GM12875 (cell line): ENCODE measurements at regions not wholly inside any gene's neighbourhood (a gene's known extent, or its start where the extent isn't known, plus 50 kb on each side); places are given as distances from the start of the nearest gene placed in this dataset.

Source experiments
- H3K4me3 ChIP-seq: one replicate; pipeline ENCODE4 v1.5.1; 2011; ENCODE audit warnings: low read depth, low read length, control low read depth
- TF ChIP-seq, protein P1 (sequence below): IDR thresholded peaks from 2 replicates; pipeline ENCODE4 v1.5.1; 2011; ENCODE audit warnings: low read depth, mild to moderate bottlenecking, control low read depth, inconsistent platforms, low read length, moderate library complexity, borderline replicate concordance; ENCODE audit not compliant: insufficient read depth

DNA sequence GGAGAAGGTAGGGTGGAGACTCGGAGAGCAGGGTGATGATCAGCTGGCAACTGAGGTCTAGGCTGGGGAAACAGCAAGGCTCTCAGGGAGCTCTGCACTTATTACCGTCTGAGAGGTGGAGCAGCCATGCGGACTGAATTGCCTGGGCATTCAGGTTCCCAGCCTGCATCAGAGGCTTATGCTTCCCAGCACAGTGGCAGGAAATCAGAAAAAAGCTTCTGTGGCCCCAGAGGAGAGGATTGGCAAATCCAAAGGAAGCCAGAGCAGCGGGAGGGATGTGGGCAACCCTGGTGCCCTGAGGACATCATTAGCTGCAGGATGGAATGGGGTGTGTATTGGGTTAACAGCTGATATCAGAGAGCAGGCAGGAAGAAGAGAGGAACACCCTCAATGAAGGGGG is 374.1 kb upstream of the POU3F1 start:
- TF ChIP-seq, protein P1, sequence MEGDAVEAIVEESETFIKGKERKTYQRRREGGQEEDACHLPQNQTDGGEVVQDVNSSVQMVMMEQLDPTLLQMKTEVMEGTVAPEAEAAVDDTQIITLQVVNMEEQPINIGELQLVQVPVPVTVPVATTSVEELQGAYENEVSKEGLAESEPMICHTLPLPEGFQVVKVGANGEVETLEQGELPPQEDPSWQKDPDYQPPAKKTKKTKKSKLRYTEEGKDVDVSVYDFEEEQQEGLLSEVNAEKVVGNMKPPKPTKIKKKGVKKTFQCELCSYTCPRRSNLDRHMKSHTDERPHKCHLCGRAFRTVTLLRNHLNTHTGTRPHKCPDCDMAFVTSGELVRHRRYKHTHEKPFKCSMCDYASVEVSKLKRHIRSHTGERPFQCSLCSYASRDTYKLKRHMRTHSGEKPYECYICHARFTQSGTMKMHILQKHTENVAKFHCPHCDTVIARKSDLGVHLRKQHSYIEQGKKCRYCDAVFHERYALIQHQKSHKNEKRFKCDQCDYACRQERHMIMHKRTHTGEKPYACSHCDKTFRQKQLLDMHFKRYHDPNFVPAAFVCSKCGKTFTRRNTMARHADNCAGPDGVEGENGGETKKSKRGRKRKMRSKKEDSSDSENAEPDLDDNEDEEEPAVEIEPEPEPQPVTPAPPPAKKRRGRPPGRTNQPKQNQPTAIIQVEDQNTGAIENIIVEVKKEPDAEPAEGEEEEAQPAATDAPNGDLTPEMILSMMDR: no peak
- no peak overlapping the region for H3K4me3 ChIP-seq

DNA sequence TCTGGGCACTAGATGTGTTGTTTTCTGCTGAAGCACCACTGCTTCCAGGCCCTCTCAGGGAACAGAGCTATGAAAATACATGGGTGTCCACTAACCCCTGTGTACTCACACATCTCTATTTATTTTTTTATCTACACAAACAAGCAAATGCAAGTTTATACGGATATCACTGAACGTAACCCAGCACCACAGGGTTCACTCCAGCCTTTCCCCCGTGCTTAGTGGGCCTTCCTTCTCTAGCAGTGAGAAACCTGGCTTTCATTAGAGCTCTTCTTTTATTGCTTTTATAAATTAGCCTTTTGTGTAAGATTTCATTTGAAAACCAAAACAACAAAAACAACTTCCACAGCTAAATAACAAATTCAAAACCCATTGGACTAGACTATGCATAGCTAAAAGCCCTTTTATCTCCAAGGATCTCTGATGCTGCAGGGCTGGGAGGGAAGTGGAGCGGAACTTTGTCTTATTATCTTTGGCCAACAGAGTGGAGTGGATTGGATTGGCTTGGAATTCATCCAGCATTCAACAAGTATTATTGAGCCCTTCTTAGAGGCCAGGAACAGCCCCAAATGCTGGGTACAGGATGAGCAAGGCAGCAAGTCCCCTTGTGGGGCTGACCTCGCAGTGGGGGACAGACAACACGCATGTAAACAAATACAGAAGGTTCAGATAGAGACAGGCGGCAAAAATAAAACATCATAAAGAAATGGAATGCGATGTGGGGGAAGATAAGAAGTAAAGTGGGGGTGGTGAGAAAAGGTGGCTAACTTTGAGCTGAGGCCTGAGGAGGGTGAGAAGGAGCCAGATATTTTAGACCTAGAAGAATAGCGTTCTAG is 371.8 kb upstream of the POU3F1 start:
- no peak overlapping the region for H3K4me3 ChIP-seq
- TF ChIP-seq, protein P1: no peak

DNA sequence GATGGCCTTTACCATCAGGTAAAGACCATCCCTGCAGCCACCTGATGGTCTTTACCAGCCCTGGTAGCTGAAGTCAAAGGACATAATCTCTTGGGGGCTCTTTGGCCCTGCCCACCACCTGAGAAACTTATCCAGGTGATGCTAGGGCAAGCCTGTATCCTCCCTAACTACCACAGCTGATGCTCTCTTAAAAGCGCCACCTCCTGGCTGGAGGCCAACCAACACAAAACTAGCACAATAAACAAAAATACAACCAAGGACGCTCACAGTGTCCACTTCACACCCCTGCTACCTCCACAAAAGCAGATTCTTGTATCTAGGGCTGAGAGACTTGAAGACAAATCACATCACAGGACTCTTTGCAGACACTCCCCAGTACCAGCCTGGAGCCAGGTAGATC is 357.1 kb upstream of the POU3F1 start:
- TF ChIP-seq, protein P1: no peak
- H3K4me3 ChIP-seq: no peak overlapping the region

DNA sequence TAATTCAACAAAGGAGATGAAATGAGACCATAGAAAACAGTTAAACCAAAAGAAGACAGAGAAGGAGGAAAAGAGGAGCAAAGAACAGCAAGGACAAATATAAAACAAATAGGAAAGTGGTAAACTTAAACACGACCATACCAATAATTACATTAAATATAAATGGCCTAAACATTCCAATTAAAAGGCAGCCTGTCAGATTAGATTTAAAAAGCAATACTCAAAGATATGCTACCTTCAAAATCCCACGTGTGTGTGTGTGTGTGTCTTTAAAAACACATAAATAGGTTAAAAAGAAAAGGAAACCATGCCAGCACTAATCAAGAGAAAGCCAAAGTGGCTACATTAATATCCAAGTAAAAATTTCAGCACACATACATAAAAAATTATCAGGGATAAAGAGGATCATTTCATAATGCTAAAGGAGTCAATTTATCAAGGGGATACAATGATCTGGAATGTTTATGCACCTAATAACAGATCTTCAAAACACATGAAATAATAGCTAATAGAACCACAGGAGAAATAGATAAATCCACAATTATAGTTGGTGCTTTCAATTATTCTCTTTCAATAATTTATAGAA is 355.7 kb upstream of the POU3F1 start:
- TF ChIP-seq, protein P1: no peak
- no peak overlapping the region for H3K4me3 ChIP-seq

DNA sequence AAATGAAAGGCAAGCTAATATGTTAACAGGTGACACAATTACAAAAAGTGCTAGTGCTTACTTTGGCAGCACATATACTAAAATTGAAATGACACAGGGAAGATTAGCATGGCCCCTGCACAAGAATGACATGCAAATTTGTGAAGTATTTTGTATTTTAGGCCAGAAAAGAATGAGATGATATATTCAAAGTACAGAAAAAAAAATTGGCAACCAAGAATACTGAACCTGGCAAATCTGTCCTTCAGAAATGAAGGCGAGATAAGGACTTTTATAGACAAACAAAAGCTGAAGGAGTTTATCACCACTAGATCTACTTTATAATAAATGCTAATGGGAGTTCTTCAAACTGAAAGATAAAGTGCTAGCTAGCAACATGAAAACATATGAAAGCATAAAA is 350.0 kb upstream of the POU3F1 start:
- no peak overlapping the region for H3K4me3 ChIP-seq
- TF ChIP-seq, protein P1: no peak

DNA sequence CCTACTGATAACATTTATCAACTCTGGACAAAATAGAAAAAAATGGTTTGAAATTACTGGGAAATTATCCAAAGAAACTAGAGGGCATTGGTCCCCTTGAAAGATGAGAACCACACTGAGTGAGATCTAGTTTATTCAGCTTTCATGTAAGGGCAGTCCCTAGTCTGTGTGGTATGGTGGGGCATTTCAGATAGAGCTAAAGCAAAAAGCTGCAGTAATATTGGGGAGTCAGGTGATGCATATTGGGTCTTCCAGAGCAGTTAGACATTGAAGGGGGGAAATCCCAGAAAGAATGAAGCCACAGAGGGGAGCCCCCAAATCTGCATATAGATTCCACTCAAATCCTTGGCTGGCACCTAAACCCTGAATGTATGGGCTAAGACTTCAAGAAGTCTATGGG is 347.7 kb upstream of the POU3F1 start:
- TF ChIP-seq, protein P1: no peak
- H3K4me3 ChIP-seq: no peak overlapping the region

DNA sequence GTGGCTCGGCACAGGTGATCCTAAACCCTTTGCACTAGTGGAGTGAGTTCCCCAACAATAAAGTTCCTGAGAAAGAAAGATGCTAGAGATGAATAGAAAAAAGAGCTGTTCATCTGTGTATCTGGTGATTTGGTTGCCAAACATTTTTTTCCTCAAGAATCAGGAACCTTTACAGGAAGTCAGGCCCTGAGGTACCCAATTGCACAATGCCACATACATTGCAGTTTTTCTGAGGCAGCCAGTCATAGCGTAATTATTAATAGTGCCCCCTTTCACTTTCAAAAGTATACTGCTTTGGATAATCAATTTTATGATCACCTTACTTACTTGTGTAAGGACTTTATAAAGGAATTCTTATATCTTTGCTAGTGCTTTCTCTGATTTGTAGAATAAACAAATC is 346.3 kb upstream of the POU3F1 start:
- no peak overlapping the region for H3K4me3 ChIP-seq
- TF ChIP-seq, protein P1: no peak
